HCT116 (cell line): ENCODE measurements at regions not wholly inside any gene's neighbourhood (a gene's known extent, or its start where the extent isn't known, plus 50 kb on each side); places are given as distances from the start of the nearest gene placed in this dataset.
"Not testable (repeated sequence)": the region's sequence is repeated elsewhere in the genome, so short reads cannot be mapped to it uniquely, and the experiment has no call there.

ENCODE experiments used
- ATAC-seq: fragments of 200-7000 bp; cut with Tn5 transposase; 2 replicates; pipeline ENCODE4 v1.9.1; 2020; ENCODE audit warnings: mild to moderate bottlenecking, moderate library complexity
- BruUV-seq: library from RNA; stranded (reverse); fragments of 400-500 nt; replicated peaks from 2 replicates; lab custom pipeline; 2021; lab: Mats Ljungman, UMichigan
- CTCF ChIA-PET: fragments of 300-600 bp; sonication (Branson Sonifier 250); formaldehyde crosslinking; loops from one replicate; lab custom pipeline; 2021; ENCODE audit warnings: antibody characterized with exemption; lab: Charles Lee
- POLR2A ChIA-PET: fragments of 300-600, 350-600 bp; sonication (Branson Sonifier 250); formaldehyde crosslinking; loops from one replicate; lab custom pipeline; 2021; ENCODE audit warnings: antibody characterized with exemption; lab: Charles Lee
- RAD21 ChIA-PET, 2 experiments: fragments of 300-600 bp; sonication (Branson Sonifier 250); formaldehyde crosslinking; loops; one replicate each; lab custom pipeline; 2023; ENCODE audit warnings: low total read pairs in 2 of 2; ENCODE audit not compliant: uncharacterized antibody in 2 of 2, unreplicated experiment in 2 of 2, low non-redundant PET in 1 of 2; lab: Charles Lee
- DNase-seq: peaks from one replicate; pipeline ENCODE4 v3.0.0-alpha.2; 2010; ENCODE audit warnings: low read depth, low spot score
- H2AFZ ChIP-seq: fragments of 200-600 bp; shearing (Covaris generic), sonication (generic); 2 replicates; pipeline ENCODE4 v1.6.1; 2017; ENCODE audit warnings: low read depth, mixed run types, mixed read lengths, antibody characterized with exemption, low read length; ENCODE audit not compliant: poor library complexity, severe bottlenecking
- H3K27ac ChIP-seq: 2 replicates; pipeline ENCODE4 v1.5.1; 2012; ENCODE audit warnings: low read depth, low read length
- H3K27me3 ChIP-seq: fragments of 200-600 bp; sonication (generic); 2 replicates; pipeline ENCODE4 v1.6.1; 2016; ENCODE audit warnings: mixed run types, low read length, mixed read lengths; ENCODE audit not compliant: insufficient read depth
- H3K36me3 ChIP-seq, 2 experiments: fragments of 200-500 bp in 1 of 2; fragments of 200-600 bp in 1 of 2; sonication (Bioruptor generic) in 1 of 2; sonication (generic) in 1 of 2; 2 replicates each; pipeline versions ENCODE4 v1.5.1 to v1.6.1; 2014 to 2016; ENCODE audit warnings: low read length in 2 of 2, inconsistent platforms in 1 of 2, mixed read lengths in 1 of 2, mixed run types in 1 of 2; ENCODE audit not compliant: insufficient read depth in 2 of 2, control insufficient read depth in 1 of 2
- H3K4me1 ChIP-seq, 2 experiments: fragments of 200-600 bp in 1 of 2; sonication (generic) in 1 of 2; 2 replicates each; pipeline versions ENCODE4 v1.5.1 to v1.6.1; 2012 to 2017; ENCODE audit warnings: low read length in 2 of 2, inconsistent platforms in 1 of 2, mild to moderate bottlenecking in 1 of 2, mixed read lengths in 1 of 2, mixed run types in 1 of 2, moderate library complexity in 1 of 2; ENCODE audit not compliant: insufficient read depth in 2 of 2, control insufficient read depth in 1 of 2
- H3K4me2 ChIP-seq: fragments of 200-600 bp; sonication (generic); 2 replicates; pipeline ENCODE4 v1.6.1; 2017; ENCODE audit warnings: mixed run types, low read length, mixed read lengths
- H3K4me3 ChIP-seq, 2 experiments: fragments of 200-600 bp in 1 of 2; sonication (generic) in 1 of 2; replicated peaks in 1 of 2; 2 replicates each; pipeline ENCODE4 v1.5.1; 2011 to 2016; ENCODE audit warnings: low read length in 2 of 2, control low read depth in 1 of 2, low read depth in 1 of 2, mild to moderate bottlenecking in 1 of 2, mixed read lengths in 1 of 2, mixed run types in 1 of 2
- H3K79me2 ChIP-seq: fragments of 200-600 bp; sonication (generic); 2 replicates; pipeline ENCODE4 v1.6.1; 2017; ENCODE audit warnings: mild to moderate bottlenecking, mixed run types, low read length, moderate library complexity, mixed read lengths; ENCODE audit not compliant: insufficient read depth
- H3K9ac ChIP-seq: fragments of 200-600 bp; sonication (generic); 2 replicates; pipeline ENCODE4 v1.6.1; 2016; ENCODE audit warnings: low read length, mixed read lengths
- H3K9me2 ChIP-seq: fragments of 200-600 bp; sonication (generic), shearing (Covaris generic); 2 replicates; pipeline ENCODE4 v1.6.1; 2017; ENCODE audit warnings: mixed run types, mild to moderate bottlenecking, moderate library complexity; ENCODE audit not compliant: insufficient read depth
- H3K9me3 ChIP-seq, 2 experiments: fragments of 200-500 bp in 1 of 2; fragments of 200-600 bp in 1 of 2; sonication (Bioruptor generic) in 1 of 2; sonication (generic) in 1 of 2; 2 replicates each; pipeline ENCODE4 v1.6.1; 2014 to 2017; ENCODE audit warnings: low read length in 2 of 2, mixed read lengths in 2 of 2, inconsistent platforms in 1 of 2, low read depth in 1 of 2, mild to moderate bottlenecking in 1 of 2, mixed run types in 1 of 2, moderate library complexity in 1 of 2; ENCODE audit not compliant: control insufficient read depth in 1 of 2, insufficient read depth in 1 of 2
- H4K20me1 ChIP-seq: fragments of 200-600 bp; sonication (generic), shearing (Covaris generic); 2 replicates; pipeline ENCODE4 v1.6.1; 2017; ENCODE audit warnings: mixed run types, mild to moderate bottlenecking, moderate library complexity; ENCODE audit not compliant: insufficient read depth
- CEBPB ChIP-seq: IDR thresholded peaks from 2 replicates; pipeline ENCODE4 v1.6.1; 2012; ENCODE audit warnings: low read depth
- EGR1 ChIP-seq: IDR thresholded peaks from 2 replicates; pipeline ENCODE4 v1.6.1; 2012; ENCODE audit warnings: low read depth
- POLR2A ChIP-seq: IDR thresholded peaks from 2 replicates; pipeline ENCODE4 v1.7.0; 2011; ENCODE audit warnings: borderline replicate concordance; ENCODE audit not compliant: insufficient read depth, insufficient read length; ENCODE audit errors: extremely low read depth
- SIN3A ChIP-seq: IDR thresholded peaks from 2 replicates; pipeline ENCODE4 v1.6.1; 2012; ENCODE audit warnings: low read depth
- SP1 ChIP-seq: IDR thresholded peaks from 2 replicates; pipeline ENCODE4 v1.6.1; 2012; ENCODE audit warnings: low read depth
- SRF ChIP-seq: IDR thresholded peaks from 2 replicates; pipeline ENCODE4 v1.6.1; 2012; ENCODE audit warnings: low read depth
- intact Hi-C: fragments of 100-400 bp; cut with micrococcal nuclease; formaldehyde crosslinking; loops from 2 replicates; pipeline ENCODE4 v1.10.0; 2022
- TF ChIP-seq, protein P1 (sequence below), 3 experiments: fragments of 200-600 bp in 1 of 3; sonication (generic) in 1 of 3; IDR thresholded peaks in 2 of 3; conservative IDR thresholded peaks in 1 of 3; 2 replicates each; pipeline ENCODE4 v1.5.1; 2012 to 2017; ENCODE audit warnings: low read depth in 2 of 3, low read length in 2 of 3, antibody characterized with exemption in 1 of 3, borderline replicate concordance in 1 of 3, control low read depth in 1 of 3, mild to moderate bottlenecking in 1 of 3, mixed read lengths in 1 of 3, mixed run types in 1 of 3, moderate library complexity in 1 of 3; ENCODE audit not compliant: insufficient read depth in 1 of 3
- TF ChIP-seq, protein P2 (sequence below): IDR thresholded peaks from 2 replicates; pipeline ENCODE4 v1.6.1; 2012
- TF ChIP-seq, protein P3 (sequence below): IDR thresholded peaks from 2 replicates; pipeline ENCODE4 v1.6.1; 2011; ENCODE audit warnings: mild to moderate bottlenecking, low read length, moderate library complexity; ENCODE audit not compliant: insufficient replicate concordance; ENCODE audit errors: extremely low read depth

DNA sequence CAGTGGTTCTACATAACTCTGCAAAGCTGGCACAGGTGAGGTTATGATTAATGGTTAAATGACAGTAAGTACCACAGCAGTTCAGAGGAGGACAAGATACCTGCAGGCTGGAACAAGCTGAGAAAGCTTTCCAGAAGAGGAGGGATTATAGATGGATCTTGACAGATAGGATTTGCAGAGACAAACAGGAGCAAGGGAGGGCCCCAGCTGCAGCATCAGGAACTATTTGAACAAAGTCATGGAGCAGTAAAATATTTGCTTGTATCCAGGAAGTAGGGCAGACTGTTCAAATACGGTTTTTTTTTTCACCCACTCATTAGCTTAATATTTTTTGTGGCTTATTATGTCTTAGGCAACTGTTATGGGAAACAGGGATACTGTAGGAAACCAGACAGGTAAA, 144.4 kb upstream of the MAN1A1 start:
- no peaks in the 10 kb centered on the region for H3K36me3 ChIP-seq
- no peak overlapping the region for H3K27ac ChIP-seq
- no peaks in the 10 kb centered on the region for H3K27me3 ChIP-seq
- H3K4me2 ChIP-seq = no peak overlapping the region
- H3K9ac ChIP-seq = no peak overlapping the region
- H4K20me1 ChIP-seq = no peaks in the 10 kb centered on the region
- H3K79me2 ChIP-seq = no peaks in the 10 kb centered on the region
- no peaks in the 10 kb centered on the region for H3K9me2 ChIP-seq
- ChIA-PET POLR2A (no interaction called here), RAD21 (no interaction called here), CTCF (no interaction called here)
- H3K4me1 ChIP-seq = no peaks in the 10 kb centered on the region
- no peaks in the 10 kb centered on the region for H3K9me3 ChIP-seq
- BruUV-seq = no TSS peak
- TF ChIP-seq, protein P1, sequence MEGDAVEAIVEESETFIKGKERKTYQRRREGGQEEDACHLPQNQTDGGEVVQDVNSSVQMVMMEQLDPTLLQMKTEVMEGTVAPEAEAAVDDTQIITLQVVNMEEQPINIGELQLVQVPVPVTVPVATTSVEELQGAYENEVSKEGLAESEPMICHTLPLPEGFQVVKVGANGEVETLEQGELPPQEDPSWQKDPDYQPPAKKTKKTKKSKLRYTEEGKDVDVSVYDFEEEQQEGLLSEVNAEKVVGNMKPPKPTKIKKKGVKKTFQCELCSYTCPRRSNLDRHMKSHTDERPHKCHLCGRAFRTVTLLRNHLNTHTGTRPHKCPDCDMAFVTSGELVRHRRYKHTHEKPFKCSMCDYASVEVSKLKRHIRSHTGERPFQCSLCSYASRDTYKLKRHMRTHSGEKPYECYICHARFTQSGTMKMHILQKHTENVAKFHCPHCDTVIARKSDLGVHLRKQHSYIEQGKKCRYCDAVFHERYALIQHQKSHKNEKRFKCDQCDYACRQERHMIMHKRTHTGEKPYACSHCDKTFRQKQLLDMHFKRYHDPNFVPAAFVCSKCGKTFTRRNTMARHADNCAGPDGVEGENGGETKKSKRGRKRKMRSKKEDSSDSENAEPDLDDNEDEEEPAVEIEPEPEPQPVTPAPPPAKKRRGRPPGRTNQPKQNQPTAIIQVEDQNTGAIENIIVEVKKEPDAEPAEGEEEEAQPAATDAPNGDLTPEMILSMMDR (IDR thresholded peaks at IDR 0.05 in 2 of 3, conservative IDR thresholded peaks at IDR 0.05 in 1 of 3; ENCODE audit: borderline replicate concordance in 1 of 3, insufficient read depth in 1 of 3, low read depth in 2 of 3, low read length in 2 of 3) = no peak
- TF ChIP-seq, protein P2, sequence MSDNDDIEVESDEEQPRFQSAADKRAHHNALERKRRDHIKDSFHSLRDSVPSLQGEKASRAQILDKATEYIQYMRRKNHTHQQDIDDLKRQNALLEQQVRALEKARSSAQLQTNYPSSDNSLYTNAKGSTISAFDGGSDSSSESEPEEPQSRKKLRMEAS = no peak
- TF ChIP-seq SRF (no peak), SIN3A (no peak), SP1 (no peak), EGR1 (no peak), CEBPB (no peak), POLR2A (no peak)
- TF ChIP-seq, protein P3, sequence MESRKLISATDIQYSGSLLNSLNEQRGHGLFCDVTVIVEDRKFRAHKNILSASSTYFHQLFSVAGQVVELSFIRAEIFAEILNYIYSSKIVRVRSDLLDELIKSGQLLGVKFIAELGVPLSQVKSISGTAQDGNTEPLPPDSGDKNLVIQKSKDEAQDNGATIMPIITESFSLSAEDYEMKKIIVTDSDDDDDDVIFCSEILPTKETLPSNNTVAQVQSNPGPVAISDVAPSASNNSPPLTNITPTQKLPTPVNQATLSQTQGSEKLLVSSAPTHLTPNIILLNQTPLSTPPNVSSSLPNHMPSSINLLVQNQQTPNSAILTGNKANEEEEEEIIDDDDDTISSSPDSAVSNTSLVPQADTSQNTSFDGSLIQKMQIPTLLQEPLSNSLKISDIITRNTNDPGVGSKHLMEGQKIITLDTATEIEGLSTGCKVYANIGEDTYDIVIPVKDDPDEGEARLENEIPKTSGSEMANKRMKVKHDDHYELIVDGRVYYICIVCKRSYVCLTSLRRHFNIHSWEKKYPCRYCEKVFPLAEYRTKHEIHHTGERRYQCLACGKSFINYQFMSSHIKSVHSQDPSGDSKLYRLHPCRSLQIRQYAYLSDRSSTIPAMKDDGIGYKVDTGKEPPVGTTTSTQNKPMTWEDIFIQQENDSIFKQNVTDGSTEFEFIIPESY = no peak
- no peak for DNase-seq
- H3K4me3 ChIP-seq = no peak overlapping the region
- ATAC-seq = no peak
- intact Hi-C loops = no loop called here
- H2AFZ ChIP-seq = no peak overlapping the region

DNA sequence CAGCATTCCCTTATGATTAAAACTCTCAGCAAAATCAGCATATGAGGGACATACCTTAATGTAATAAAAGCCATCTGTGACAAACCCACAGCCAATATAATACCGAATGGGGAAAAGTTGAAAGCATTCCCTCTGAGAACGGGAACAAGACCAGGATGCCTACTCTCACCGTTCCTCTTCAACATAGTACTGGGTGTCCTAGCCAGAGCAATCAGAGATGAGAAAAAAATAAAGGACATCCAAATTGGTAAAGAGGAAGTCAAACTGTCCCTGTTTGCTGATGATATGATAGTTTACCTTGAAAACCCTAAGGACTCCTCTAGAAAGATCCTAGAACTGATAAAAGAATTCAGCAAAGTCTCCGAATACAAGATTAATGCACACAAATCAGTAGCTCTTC, 141.6 kb upstream of the MAN1A1 start:
- DNase-seq, H3K79me2 ChIP-seq, H3K9me3 ChIP-seq, H3K4me3 ChIP-seq, POLR2A ChIA-PET, H3K27me3 ChIP-seq, H4K20me1 ChIP-seq, ATAC-seq, H3K9me2 ChIP-seq, BruUV-seq, intact Hi-C loops, H3K4me1 ChIP-seq, H3K4me2 ChIP-seq, RAD21 ChIA-PET, H3K27ac ChIP-seq, H3K9ac ChIP-seq, CTCF ChIA-PET, H2AFZ ChIP-seq, H3K36me3 ChIP-seq: not testable (repeated sequence)

DNA sequence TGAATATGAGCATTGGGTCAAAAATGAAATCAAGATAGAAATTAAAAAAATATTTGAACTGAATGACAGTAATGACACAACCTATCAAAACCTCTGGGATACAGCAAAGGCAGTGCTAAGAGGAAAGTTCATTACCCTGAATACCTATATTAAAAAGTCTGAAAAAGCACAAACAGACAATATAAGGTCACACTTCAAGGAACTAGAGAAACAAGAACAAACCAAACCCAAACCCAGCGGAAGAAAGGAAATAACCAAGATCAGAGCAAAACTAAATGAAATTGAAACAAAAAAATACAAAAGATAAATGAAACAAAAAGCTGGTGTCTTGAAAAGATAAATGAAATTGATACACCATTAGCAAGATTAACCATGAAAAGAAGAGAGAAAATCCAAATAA, 140.5 kb upstream of the MAN1A1 start:
- H3K9me3 ChIP-seq, RAD21 ChIA-PET, CTCF ChIA-PET, H4K20me1 ChIP-seq, H2AFZ ChIP-seq, H3K27me3 ChIP-seq, POLR2A ChIA-PET, H3K4me1 ChIP-seq, H3K79me2 ChIP-seq, H3K4me2 ChIP-seq, DNase-seq, H3K36me3 ChIP-seq, H3K27ac ChIP-seq, H3K4me3 ChIP-seq, ATAC-seq, intact Hi-C loops, H3K9ac ChIP-seq, BruUV-seq, H3K9me2 ChIP-seq: not testable (repeated sequence)
